Germinal center (tissue), 1 donor: ENCODE measurements at regions not wholly inside any gene's neighbourhood (a gene's known extent, or its start where the extent isn't known, plus 50 kb on each side); places are given as distances from the start of the nearest gene placed in this dataset.
A peak's percentile ranks its signal among the peaks of the same experiment; 100 is the strongest.

Experiments
- DNase-seq: peaks from one replicate; pipeline ENCODE4 v3.0.0; 2012; ENCODE audit warnings: mixed read lengths, low spot score

DNA sequence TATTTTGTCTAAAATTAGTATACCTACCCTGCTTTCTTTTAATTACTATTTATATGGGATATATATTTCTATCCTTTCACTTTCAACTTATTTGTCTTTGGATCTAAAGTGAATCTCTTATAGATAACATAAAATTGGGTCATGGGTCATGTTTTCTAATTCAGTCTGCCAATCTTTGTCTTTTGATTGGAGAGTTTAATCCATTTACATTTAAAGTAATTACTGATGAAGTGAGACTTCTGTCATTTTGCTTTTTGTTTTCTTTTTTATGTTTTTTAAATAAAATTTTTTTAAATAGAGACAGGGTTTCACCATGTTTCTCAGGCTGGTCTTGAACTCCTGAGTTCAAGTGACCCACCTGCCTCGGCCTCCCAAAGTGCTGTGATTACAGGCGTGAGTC, 50.5 kb upstream of the PRDM1 start:
- DNase-seq: no peak

DNA sequence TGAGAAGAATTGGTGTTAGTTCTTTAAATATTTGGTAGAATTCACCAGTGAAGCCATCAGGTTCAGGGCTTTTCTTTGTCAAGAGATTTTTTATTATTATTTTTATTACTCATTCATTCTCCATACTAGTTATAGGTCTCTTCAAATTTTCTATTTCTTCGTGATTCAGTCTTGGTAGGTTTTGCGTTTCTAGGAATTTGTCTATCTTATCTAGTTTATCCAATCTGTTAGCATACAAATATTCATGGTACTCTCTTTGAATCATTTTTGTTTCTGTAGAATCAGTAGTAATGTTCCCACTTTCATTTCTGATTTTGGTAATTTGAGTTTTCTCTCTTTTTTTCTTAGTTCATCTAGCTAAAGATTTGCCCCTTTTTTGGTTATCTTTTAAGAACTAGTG, 52.3 kb upstream of the PRDM1 start:
- no peak for DNase-seq

DNA sequence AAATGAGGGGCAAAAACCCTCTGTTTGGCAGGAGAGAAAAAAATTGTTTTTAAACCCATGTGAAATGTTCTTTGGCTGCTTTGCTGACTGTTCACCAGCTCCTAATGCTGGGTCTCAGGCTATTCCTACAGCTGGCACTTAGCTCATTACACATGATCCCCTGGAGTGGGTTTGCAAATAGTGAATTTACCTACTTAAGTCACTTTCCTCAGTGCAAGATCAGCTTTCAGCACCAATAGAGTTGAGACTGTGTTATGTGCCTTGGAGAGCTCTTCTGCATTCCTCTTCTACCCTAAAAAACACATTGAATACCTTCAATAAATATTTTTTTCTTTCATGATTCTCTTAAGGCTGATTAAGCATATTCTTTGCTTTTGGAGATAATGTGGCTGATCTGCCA, 58.4 kb upstream of the PRDM1 start:
- no peak for DNase-seq

DNA sequence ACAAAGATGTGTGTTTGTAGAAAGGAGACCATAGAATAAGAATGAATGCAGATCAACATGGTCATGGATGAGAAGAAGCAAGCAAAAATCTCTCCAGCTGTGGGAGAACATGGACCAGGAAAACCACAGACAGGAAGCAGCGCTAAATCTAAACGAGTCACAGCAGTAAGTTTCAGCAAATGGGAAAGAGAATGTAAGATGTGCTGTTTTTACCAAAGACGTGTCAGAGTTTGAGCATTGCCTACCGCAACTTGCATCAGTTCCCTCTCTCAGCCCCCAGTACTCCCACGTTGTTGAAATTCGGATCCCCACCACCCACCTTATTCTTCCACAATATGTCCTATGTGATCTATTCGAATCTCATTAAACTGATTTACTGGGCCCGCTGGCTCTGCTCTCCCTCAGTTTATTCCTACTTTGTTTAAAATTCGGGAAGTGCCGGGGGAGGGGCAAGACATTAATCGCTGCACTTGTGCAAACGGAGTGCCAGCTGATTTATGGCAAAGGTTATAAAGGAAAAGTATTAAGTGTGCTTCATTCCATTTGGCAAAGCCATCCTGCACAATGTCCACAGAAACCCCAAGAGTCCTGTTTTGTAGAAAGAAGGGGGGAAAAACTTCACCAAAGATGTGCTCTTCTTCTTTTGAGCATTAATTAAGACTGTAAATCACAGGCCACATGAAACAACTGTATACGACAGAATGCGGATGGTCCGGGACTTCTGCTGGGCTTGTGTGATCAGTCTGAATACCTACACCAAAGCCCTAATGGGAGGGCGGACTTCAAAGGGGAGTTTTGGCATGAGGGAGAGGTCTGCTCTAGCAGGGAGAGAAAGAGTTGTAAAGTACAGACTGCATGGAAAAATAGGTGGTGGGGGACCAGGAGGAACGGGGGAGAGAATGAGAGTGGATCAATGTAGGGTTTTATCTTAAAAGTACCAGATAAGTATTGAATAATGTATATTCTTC, 59.1 kb upstream of the PRDM1 start:
- DNase-seq: no peak

DNA sequence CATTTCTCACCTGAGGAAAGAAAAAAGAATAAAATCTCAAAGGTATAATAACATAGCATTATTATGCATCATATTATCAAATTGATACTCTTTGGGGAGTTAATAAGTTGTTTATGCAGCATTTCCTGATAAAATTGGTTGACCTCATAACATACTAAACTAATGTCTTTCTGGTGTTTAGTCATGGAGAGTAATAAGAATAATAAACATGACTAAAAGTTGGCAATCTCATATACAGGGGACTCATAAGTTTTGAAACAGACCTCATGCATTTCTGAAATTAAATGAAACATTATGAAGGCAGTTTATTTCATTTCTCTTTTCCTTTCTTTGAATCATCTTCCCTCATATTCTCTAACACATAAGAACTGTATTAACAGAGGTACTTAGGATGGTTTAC, 60.5 kb upstream of the PRDM1 start:
- DNase-seq: no peak

DNA sequence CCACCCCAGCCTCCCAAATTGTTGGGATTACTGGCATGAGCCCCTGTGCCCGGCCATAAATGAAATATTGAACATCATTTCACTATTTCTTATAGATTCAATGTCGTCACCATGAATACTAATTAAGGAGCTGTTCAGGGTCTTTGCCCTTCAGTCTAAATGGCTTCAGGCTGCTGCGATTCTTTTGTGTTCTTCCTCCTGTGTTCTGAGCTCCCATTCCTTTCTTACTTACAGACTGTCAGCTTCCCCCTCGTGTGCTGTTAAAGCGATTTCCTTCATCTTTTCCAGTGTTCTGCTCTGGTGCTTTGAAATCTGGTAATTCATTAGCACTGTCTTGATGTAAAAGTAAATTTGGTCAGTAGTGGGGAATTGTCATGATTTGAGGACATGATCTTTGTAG, 63.3 kb upstream of the PRDM1 start:
- DNase-seq: no peak

DNA sequence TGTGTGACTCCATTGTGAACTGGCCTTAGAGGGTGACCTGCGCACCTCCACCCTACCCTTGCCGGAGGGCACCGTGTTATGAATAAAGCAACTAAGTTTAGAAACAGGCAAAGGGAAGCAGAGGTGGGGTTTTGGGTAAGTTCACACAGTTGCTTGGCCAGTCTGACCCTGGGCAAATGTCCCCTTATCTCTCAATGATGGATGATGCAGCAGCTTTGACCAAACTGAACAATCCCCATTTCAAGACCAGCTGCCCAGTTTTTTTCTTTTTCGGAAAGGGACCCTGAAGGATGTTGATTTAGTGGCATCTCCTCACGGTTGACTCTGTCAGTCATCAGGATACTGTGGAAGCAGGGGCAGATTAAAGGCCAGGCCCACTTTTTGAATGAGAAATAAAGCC, 68.7 kb upstream of the PRDM1 start:
- no peak for DNase-seq

DNA sequence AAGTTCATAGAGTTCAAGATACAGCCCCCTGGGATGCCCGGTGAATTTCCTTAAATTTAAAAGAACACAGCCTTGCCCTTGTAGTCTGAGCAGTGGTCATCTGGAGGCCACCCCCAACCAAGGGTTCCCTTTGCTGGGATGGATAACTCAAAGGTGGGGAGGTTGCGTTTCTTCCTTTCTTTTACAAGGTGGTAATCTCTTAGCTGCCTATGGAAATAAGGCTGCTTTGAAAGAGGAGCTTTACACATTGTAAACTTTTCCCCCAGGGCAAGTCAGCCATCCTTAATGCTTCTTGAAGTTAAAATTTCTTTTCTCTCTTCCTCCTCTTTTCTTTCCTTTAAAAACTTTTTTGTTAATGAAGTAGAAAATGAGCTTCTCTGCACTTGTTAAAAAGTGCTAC, 71.2 kb upstream of the PRDM1 start:
- DNase-seq: no peak

DNA sequence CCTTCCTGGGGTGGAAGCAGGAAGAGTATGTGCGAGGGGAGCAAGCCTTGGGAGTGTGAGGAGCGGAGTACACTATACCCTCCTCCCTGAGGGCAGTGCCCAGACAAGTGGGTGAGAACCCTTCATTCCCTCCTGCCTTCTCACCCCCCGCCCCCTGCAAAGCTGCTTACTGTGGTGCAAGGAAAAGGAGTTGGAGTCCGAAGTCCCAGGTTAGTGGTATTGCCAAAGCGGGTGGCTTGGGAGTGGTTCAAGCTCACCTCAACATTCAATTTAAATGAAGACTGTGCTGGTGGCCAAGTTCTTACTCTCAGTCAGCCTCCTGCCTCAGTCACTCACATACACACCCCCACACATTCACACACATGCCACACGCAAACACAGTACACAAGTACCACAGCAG, 74.7 kb upstream of the PRDM1 start:
- DNase-seq: no peak

DNA sequence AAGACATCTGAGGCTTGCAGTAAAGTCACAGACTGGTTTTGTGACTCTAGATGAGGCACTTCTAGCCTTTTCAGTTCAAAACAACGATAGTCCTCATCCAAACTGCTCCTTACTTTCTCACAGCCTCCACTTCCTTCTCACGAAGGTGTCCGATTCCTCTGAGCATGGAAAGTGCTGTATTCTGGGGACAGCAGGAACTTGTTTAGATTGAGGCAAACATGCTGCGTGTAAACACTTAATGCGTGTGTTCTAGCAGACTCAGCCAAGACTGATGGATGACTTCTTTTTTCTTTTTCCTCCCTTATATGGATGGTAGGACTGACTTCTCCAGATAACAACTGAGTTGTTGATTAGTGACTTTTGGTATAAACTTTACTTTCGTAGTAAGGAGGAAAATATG, 80.2 kb upstream of the PRDM1 start:
- DNase-seq: no peak

DNA sequence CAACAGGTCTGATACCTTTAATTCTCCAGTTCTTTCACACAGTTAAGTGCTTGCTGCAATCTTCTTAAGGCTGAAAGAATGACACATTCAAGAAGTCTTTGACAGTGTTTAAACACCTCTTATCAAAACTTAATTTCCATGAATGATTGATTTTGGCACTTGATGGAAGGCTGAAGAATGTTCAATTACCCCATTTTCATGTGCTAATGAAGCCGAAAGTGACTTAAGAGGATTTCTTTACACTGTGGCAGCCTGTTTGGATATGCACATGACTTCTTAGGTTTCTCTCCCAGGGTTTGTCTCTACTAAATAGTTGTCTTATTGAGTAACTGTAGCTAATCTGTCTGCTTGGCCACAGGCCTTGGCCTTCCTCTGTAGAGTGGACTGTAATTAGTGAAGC, 81.1 kb upstream of the PRDM1 start:
- no peak for DNase-seq

DNA sequence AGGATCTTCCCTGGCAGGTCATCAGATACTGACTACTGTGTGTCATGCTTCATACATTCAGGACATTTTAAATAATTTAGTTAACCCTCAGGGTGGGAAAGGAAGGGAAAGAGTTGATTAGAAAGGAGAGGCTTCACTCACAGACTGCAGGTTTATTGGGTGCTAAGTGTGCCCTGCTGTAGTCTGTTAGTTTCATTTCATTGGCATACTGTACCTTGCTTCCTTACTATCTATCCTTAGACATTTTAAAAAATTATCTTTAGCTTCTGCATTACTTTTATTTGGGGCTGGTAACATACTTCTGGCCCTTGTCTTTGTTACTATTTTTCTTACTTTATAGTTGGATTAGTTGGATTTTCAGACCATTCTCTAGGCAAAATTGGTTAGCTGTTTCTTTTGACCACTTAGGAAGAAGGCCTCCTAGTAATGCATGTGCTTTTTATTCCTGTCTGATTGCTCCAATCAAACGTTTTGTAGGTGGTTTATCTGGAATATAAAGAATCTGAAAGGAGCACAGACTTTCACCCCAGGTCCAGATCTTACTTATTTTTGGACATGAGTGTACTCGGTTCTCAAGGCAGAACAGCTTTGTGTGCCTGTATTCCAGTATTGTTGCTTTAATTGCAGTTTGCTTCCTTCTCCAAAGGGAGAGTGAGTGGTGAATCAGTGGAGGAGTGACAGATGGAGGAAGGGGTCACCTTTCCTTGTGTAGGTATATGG, 82.7 kb upstream of the PRDM1 start:
- DNase-seq: no peak

DNA sequence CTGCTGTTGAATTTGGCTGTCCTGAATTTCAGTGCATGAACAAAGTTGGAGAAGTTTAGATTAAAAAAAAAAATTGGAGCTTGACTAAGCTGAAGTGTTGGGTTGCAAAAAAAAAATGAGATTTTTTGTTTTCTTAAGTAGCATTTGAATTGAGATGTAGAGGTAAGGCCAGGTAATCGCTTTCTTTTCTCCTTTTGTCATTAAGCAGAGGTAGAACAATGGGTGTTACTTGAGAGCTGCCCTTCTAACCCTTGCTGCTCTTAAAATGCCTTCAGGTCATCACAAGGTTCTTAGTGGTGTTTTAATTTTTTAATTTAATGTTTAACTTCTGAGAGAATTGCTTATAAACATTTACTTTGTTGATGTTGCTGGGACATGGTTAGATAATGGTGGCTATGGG, 84.1 kb upstream of the PRDM1 start:
- no peak for DNase-seq

DNA sequence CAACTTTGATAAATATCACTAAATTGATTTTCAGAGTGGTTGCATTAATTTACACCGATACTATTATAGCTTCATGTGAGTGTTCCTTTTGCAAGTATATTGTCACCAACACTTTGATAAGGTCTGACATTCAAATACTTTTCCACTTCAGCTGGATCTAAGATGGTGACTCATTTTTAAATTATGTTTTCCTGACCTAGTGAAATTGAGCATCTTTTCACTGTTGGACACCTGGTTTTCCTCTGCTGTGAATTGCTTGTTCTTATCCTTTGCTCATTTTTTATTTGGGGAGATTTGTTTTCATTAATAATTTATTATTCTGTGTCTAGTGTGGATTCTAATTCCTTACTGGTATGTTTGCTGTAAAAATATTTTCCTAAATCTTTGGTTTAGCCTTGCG, 85.2 kb upstream of the PRDM1 start:
- DNase-seq: no peak

DNA sequence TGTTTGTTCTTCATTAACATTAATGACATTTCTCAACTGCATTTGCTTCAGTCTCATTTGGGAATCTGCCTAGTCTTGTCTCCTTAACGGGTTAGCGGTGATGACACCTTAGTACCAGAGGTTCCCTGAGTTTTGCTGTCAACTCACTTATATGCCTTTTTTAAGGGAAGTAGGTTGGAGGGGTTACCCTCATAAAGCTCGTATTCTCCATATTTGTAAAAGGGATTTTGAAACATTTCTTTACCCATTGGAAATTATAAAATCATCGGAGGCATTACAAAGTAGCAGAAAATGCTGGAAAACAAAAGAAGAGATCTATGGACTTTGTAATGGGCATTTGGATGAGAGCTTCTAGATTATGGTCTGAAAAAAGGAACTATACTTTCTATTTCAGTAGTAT, 88.7 kb upstream of the PRDM1 start:
- no peak for DNase-seq

DNA sequence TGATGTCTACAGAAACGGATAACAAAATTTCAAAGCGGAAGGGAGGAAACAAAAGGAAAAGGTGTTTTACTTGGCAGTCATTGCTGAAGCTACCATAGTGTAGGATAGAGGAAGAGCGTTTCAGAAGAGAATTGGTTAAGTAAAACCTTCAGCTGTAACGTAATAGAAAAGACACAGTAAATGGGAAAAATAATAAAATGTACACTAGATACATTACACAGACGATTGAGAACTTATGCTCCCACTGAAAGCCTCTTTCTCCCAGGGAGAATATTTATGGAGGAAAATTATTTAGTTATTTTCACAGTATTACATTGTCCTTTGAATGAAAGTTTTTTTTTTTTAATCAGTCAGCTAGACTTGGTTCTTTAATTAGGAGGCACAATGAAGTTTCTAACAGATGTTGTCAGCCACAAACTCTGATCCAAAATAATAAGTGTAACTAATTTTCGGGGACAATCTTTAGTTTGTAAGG, 90.7 kb upstream of the PRDM1 start:
- DNase-seq: no peak

DNA sequence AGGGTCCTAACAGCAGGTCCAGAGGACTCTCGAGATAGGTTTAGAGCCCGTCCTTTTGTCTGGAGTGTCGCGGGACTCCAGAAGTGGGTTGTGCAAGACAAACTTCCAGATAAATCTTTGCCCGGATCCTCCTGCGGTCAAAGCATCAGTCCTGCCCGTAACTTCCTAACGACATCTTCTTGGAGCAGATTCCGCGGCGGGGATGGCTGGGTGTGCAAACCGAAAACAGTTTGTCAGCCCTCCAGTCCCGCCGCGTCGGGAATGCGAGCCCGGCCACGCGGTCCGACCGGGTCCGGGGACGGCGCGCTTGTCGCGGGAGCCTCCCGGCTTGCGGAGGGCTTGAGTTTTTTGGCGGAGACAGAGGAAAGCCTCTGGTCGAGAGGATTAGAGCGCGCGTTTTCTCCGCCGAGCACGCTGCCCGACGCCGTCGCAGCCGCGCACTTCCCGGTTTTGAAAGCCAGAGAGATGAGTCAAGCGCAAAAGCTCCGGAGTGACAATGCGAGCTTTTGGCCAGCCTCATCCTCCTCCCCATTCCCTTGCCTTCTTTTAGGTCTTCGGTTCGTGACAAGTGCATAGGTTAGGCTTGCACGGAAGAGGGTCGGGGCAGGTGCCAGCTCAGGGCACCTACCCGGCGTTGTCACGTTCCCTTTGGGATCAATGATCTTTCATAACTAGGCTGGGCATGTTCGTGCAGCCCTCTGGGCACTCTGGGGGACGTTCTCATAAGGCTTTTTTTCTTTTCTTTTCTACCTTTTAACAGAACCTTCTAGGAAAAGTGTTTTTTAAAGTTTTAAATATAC, 91.3 kb upstream of the PRDM1 start:
- DNase-seq: peak; percentile 29

DNA sequence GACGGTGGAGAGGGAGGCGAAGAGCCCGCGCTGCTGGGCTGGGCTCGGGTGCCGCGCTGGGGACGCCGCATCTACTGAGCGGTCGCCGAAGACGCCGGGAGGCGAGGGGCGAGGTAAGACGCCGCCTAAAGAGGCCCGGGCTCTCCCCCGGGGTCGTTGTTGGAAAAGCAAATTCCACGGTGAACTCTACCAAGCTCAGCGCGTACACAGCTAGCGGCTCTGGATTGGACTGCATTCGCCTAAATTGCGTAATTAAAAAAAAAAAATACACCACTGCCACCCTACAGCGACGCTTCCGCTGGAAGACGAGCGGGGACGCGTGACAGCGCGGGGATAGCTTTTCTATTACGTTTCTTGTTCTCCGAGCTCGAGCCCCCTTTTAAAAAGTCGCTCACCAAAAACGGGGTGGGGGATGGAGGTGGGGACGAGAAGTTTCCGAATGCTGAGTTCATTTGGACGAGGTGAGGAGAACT, 92.0 kb upstream of the PRDM1 start:
- peak; percentile 43 for DNase-seq

DNA sequence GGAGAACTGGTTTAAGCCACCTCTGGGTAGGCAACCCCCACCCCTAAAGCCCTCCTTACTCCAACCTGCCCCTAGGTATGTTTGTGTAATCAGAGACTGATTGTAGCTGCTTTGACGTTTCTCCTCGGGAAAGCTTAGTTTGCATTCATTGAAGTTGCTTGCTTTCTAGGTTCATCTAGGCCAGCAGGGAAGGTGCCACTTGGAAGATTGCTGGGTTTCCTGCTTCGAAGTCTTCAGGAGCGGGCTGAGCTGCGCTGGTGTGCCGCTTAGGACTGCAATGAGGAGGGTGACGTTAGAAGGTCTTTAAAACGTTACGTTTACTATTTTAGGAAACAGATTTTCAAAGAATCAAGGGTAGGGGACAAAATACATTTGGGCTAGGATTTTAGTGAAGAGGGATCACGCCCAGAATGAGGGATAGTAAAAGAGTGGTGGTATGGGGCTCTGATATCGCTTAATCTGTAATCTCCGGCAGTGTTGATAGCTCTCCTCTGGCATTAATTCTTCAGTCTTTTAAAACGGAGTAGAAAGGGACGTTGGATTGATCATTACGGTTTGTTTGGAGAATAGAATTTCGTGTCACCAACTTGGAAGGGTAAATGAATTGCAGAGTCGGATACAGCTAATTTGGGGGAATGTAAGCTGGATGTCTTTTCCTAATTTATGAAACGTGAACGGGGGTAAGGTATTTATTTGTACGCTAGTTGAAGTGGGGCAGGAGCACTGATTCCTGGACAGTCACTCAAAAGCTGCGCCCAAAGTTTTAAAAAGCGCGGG, 92.6 kb upstream of the PRDM1 start:
- no peak for DNase-seq

DNA sequence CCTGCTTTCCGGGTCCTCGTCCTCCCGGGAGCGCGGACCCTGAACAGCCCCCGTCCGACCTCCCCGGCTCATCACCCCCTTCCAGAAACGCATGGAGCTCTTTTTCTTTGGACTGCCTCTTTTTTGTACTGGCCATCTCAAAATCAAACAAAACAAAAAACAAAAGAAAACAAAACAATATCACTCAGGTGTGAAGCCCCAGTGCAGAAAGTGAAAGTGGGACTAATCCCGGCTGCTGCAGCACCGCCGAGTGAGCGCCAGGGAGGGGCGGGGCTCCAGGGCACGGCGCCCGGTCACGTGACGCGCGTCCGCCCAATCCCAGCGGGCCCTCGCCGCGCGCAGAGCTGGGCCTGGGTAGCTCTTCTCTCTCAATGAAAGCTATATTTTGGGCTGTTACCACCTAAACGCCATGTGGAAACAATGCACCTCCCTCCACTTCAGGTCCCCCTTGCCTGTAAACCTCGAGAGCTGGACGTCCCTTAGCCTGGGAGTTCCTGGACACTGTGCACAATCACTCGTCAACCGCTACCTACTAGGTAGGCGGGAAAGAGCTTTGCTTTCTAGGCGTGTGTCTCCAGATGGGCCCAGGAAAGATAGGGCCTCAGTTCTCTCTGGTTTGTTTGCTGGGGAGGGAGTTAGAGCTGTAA, 93.7 kb upstream of the PRDM1 start:
- peak; percentile 97 for DNase-seq
